Stimulated activated CD8-positive, alpha-beta memory T cell treated with anti-CD3 and anti-CD28 coated beads, Interleukin-7, amount 100 ng/mL, for 4 hours (primary cell): ENCODE measurements at regions not wholly inside any gene's neighbourhood (a gene's known extent, or its start where the extent isn't known, plus 50 kb on each side); places are given as distances from the start of the nearest gene placed in this dataset.
"Not testable (repeated sequence)": the region's sequence is repeated elsewhere in the genome, so short reads cannot be mapped to it uniquely, and the experiment has no call there.

Experiments
- DNase-seq, 2 donors: peaks; one replicate each; pipeline ENCODE4 v3.0.0-alpha.2; 2020; ENCODE audit warnings: low read depth in 2 of 2

GRCh38 chr22:46026899-46027210 is 49.9 kb upstream of the WNT7B start:
- no peak for DNase-seq

- DNase-seq = no peak
Observed at GRCh38 chr22:46027211-46028105, 50.5 kb upstream of the WNT7B start.

- no peak for DNase-seq
Observed at GRCh38 chr22:46028106-46028991, 51.4 kb upstream of the WNT7B start.

- DNase-seq = no peak
Observed at GRCh38 chr22:46029036-46029435, 52.1 kb upstream of the WNT7B start.

GRCh38 chr22:46029574-46030200 is 52.7 kb upstream of the WNT7B start:
- DNase-seq = no peak

- no peak for DNase-seq
Observed at GRCh38 chr22:46030231-46030880, 53.4 kb upstream of the WNT7B start.

- DNase-seq = no peak
Observed at GRCh38 chr22:46031066-46031465, 54.1 kb upstream of the WNT7B start.

GRCh38 chr22:46031557-46031956 is 54.6 kb upstream of the WNT7B start:
- no peak for DNase-seq

GRCh38 chr22:46031965-46032851 is 55.2 kb upstream of the WNT7B start:
- no peak for DNase-seq

GRCh38 chr22:46033256-46034200 is 56.6 kb upstream of the WNT7B start:
- DNase-seq = no peak

GRCh38 chr22:46034480-46034879 is 57.5 kb upstream of the WNT7B start:
- DNase-seq = not testable (repeated sequence)

GRCh38 chr22:46035380-46035741 is 58.4 kb upstream of the WNT7B start:
- DNase-seq = no peak

GRCh38 chr22:46035742-46036557 is 59.0 kb upstream of the WNT7B start:
- DNase-seq = peak; percentile 99 to 100

- peak in 1 of 2 donors; percentile 27 for DNase-seq
Observed at GRCh38 chr22:46036558-46037408, 59.8 kb upstream of the WNT7B start.

GRCh38 chr22:46038174-46038487 is 61.2 kb upstream of the WNT7B start:
- no peak for DNase-seq

GRCh38 chr22:46038516-46039430 is 61.8 kb upstream of the WNT7B start:
- DNase-seq = no peak

- DNase-seq = no peak
Observed at GRCh38 chr22:46039535-46039934, 62.6 kb upstream of the WNT7B start.
